Neural crest cell (in vitro differentiated cells): ENCODE measurements at regions not wholly inside any gene's neighbourhood (a gene's known extent, or its start where the extent isn't known, plus 50 kb on each side); places are given as distances from the start of the nearest gene placed in this dataset.

Source experiments
- DNase-seq: peaks from one replicate; pipeline ENCODE4 v3.0.0; 2021; ENCODE audit warnings: low read depth, mixed read lengths, low spot score
- H3K27ac Mint-ChIP-seq: one replicate; pipeline ENCODE4 v1.8.0; 2021; ENCODE audit warnings: mild to moderate bottlenecking, mixed read lengths; ENCODE audit not compliant: unreplicated experiment
- H3K27me3 Mint-ChIP-seq: 2 replicates; pipeline ENCODE4 v1.8.0; 2021; ENCODE audit warnings: low read depth, mild to moderate bottlenecking, mixed read lengths
- H3K36me3 Mint-ChIP-seq: 2 replicates; pipeline ENCODE4 v1.8.0; 2021; ENCODE audit warnings: low read depth, mild to moderate bottlenecking, mixed read lengths
- H3K4me1 Mint-ChIP-seq: 2 replicates; pipeline ENCODE4 v1.8.0; 2021; ENCODE audit warnings: mixed read lengths
- H3K4me3 Mint-ChIP-seq: one replicate; pipeline ENCODE4 v1.8.0; 2021; ENCODE audit warnings: mild to moderate bottlenecking, mixed read lengths
- H3K9me3 Mint-ChIP-seq: 2 replicates; pipeline ENCODE4 v1.8.0; 2021; ENCODE audit warnings: mixed read lengths
- TF ChIP-seq, protein P1 (sequence below): fragments of 200-600 bp; sonication (generic); conservative IDR thresholded peaks from 2 replicates; pipeline ENCODE4 v1.5.0; 2021; ENCODE audit warnings: antibody characterized with exemption, mild to moderate bottlenecking

DNA sequence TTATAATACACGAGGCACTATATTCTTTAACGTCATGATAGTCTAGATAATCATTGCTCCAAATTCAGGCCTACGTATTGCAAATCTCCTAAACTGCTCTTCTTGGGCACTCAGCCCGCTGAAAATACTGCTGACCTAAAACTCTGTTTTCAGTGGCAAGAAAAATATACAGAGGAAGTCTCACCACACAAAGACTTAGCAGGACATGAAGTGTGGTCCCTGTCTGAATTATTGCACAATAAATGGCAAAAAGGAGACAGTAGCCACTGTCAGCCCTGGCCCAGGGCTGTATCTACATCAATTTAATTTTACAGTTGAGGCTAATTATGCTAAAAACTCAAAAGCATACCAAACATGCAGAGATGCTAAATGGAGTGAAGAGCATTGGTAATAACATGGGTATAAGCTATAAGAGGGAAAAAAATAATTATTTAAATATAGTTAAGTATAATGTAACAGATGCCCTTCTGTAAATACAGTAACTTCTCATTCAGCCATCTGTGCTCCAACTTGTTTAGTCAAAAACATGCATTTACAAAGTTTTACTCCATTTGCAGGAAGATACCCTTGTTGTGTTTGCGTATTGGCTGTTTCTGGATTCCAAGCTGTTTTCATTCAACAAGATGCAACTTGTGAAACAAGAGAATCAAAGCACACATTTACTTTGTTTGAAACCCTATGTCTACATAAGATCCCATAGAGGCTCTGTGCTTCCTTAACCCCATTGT, 800.0 kb upstream of the LUZP2 start:
- Mint-ChIP-seq H3K36me3 (no peaks in the 10 kb centered on the region), H3K9me3 (no peaks in the 10 kb centered on the region), H3K4me3 (no peak overlapping the region)

DNA sequence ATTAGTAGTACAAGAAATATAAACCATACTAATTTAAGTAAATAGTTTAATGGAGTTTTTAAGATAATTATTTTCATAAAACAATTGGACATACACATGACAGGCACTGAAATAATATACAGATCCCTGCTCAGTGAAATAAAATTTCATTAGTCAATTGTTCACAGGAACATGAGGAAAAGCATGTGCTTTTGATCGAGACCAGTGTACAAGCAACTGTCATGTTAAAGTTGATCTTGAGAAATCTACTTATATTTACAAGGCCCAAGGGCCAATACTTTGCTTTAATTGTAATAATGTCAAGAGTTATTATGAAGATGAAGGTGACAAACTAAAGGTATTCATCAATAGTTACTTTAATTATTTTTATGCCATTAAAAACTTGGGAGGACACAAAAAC, 792.7 kb upstream of the LUZP2 start:
- no peaks in the 10 kb centered on the region for H3K4me1 Mint-ChIP-seq
- H3K27ac Mint-ChIP-seq = no peak overlapping the region
- H3K27me3 Mint-ChIP-seq = no peaks in the 10 kb centered on the region
- TF ChIP-seq, protein P1, sequence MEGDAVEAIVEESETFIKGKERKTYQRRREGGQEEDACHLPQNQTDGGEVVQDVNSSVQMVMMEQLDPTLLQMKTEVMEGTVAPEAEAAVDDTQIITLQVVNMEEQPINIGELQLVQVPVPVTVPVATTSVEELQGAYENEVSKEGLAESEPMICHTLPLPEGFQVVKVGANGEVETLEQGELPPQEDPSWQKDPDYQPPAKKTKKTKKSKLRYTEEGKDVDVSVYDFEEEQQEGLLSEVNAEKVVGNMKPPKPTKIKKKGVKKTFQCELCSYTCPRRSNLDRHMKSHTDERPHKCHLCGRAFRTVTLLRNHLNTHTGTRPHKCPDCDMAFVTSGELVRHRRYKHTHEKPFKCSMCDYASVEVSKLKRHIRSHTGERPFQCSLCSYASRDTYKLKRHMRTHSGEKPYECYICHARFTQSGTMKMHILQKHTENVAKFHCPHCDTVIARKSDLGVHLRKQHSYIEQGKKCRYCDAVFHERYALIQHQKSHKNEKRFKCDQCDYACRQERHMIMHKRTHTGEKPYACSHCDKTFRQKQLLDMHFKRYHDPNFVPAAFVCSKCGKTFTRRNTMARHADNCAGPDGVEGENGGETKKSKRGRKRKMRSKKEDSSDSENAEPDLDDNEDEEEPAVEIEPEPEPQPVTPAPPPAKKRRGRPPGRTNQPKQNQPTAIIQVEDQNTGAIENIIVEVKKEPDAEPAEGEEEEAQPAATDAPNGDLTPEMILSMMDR = no peak
- no peaks in the 10 kb centered on the region for H3K36me3 Mint-ChIP-seq
- H3K9me3 Mint-ChIP-seq = peaks cover 4% of the 10 kb centered on the region
- H3K4me3 Mint-ChIP-seq = no peak overlapping the region
- no peak for DNase-seq

More for the DNA sequence above, 800.0 kb upstream of the LUZP2 start:
- TF ChIP-seq, protein P1 = no peak
- DNase-seq = no peak
- Mint-ChIP-seq H3K27ac (no peak overlapping the region), H3K4me1 (no peaks in the 10 kb centered on the region), H3K27me3 (no peaks in the 10 kb centered on the region)

DNA sequence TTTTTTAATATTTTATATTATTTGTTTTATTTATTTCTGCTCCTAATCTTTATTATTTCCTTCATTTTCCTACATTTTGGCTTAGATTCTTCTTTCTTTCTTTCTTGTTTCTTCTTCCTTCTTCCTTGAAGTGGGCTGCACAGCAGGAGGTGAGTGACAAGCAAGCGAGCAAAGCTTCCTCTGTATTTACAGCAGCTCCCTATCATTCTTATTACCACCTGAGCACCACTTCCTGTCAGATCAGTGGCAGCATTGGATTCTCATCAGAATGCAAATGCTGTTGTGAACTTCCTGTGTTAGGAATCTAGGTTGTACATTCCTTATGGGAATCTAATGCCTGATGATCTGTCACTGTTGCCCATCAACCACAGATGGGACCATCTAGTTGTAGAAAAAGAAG, 784.9 kb upstream of the LUZP2 start:
- Mint-ChIP-seq H3K27ac (no peak overlapping the region), H3K4me3 (no peak overlapping the region), H3K36me3 (peaks cover 5% of the 10 kb centered on the region), H3K4me1 (peaks cover 3% of the 10 kb centered on the region), H3K27me3 (no peaks in the 10 kb centered on the region), H3K9me3 (peaks cover 8% of the 10 kb centered on the region)
- TF ChIP-seq, protein P1 = no peak
- no peak for DNase-seq

DNA sequence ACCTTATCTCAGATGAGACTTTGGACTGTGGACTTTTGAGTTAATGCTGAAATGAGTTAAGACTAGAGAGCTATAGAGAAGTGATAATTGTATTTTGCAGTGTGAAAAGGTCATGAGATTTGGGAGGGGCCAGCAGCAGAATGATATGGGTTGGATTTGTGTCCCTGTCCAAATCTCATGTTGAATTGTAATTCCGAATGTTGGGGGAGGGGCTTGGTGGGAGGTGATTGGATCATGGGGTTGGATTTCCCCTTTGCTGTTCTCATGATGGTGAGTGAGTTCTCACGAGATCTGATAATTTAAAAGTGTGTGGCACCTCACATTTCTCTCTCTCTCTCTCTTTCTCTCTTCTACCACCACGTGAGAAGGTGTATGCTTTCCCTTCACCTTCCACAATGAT, 777.8 kb upstream of the LUZP2 start:
- H3K27me3 Mint-ChIP-seq = no peaks in the 10 kb centered on the region
- no peaks in the 10 kb centered on the region for H3K36me3 Mint-ChIP-seq
- H3K9me3 Mint-ChIP-seq = peaks cover 15% of the 10 kb centered on the region
- DNase-seq = no peak
- no peaks in the 10 kb centered on the region for H3K4me1 Mint-ChIP-seq
- H3K27ac Mint-ChIP-seq = no peak overlapping the region
- H3K4me3 Mint-ChIP-seq = no peak overlapping the region
- TF ChIP-seq, protein P1 = no peak

DNA sequence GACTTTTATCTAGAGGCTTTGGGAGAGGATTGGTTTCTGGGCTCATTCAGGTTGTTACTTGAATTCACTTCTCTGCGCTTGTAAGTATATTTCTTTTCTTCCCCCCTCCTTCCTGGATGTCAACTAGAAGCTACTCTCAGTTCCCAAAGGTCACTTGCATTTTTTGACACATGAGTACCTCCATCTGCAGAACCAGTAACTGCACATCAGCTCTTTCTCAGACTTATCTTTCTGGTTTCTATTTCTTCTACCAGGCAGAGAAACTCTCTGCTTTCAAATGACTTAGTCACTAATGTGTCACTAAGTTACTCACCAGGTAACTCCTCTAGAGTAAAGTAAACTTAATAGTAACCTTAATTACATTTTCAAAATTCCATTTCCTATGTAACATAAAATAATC, 773.0 kb upstream of the LUZP2 start:
- no peak for DNase-seq
- no peaks in the 10 kb centered on the region for H3K36me3 Mint-ChIP-seq
- H3K4me1 Mint-ChIP-seq = peaks cover 8% of the 10 kb centered on the region
- H3K27me3 Mint-ChIP-seq = no peaks in the 10 kb centered on the region
- peaks cover 4% of the 10 kb centered on the region for H3K9me3 Mint-ChIP-seq
- TF ChIP-seq, protein P1 = no peak
- no peak overlapping the region for H3K4me3 Mint-ChIP-seq
- no peak overlapping the region for H3K27ac Mint-ChIP-seq
